Activated CD4-positive, alpha-beta T cell treated with anti-CD3 and anti-CD28 coated beads for 36 hours (primary cell): ENCODE measurements at regions not wholly inside any gene's neighbourhood (a gene's known extent, or its start where the extent isn't known, plus 50 kb on each side); places are given as distances from the start of the nearest gene placed in this dataset.
A peak's percentile ranks its signal among the peaks of the same experiment; 100 is the strongest.

Experiments
- ATAC-seq: fragments of 200-7000 bp; cut with Tn5 transposase; one replicate; pipeline ENCODE4 v1.10.0; 2021; ENCODE audit warnings: mild to moderate bottlenecking, moderate library complexity
- CTCF ChIA-PET: fragments of 350-600 bp; sonication (Branson Sonifier 250); formaldehyde crosslinking; loops from one replicate; lab custom pipeline; 2021; ENCODE audit warnings: antibody characterized with exemption; lab: Charles Lee
- POLR2A ChIA-PET: fragments of 350-600 bp; sonication (Branson Sonifier 250); formaldehyde crosslinking; loops from one replicate; lab custom pipeline; 2021; ENCODE audit warnings: antibody characterized with exemption, inconsistent platforms; lab: Charles Lee
- DNase-seq: peaks from one replicate; pipeline ENCODE4 v3.0.0-alpha.2; 2020
- H3K27ac Mint-ChIP-seq: one replicate; pipeline ENCODE4 v1.8.0; 2021; ENCODE audit warnings: mixed read lengths
- H3K27me3 Mint-ChIP-seq: one replicate; pipeline ENCODE4 v1.8.0; 2021; ENCODE audit warnings: mixed read lengths
- H3K36me3 Mint-ChIP-seq: one replicate; pipeline ENCODE4 v1.8.0; 2021; ENCODE audit warnings: low read depth, mixed read lengths
- H3K4me1 Mint-ChIP-seq: one replicate; pipeline ENCODE4 v1.8.0; 2021; ENCODE audit warnings: mixed read lengths
- H3K4me3 Mint-ChIP-seq: one replicate; pipeline ENCODE4 v1.8.0; 2021; ENCODE audit warnings: mild to moderate bottlenecking, moderate library complexity, mixed read lengths
- H3K9me3 Mint-ChIP-seq: one replicate; pipeline ENCODE4 v1.8.0; 2021; ENCODE audit warnings: low read depth, mixed read lengths
- intact Hi-C, 2 experiments: fragments of 100-400 bp; cut with DNase I in 1 of 2; cut with micrococcal nuclease in 1 of 2; formaldehyde crosslinking; loops; one replicate each; pipeline versions ENCODE4 v1.14.2 to v1.15.1; 2022 to 2024; cut with DNase I, micrococcal nuclease

GRCh38 chr10:83647526-83647925, 491.8 kb upstream of the GHITM start:
- Mint-ChIP-seq H3K27ac (no peak overlapping the region), H3K9me3 (no peaks in the 10 kb centered on the region), H3K4me3 (no peak overlapping the region), H3K27me3 (no peaks in the 10 kb centered on the region), H3K36me3 (no peaks in the 10 kb centered on the region), H3K4me1 (no peaks in the 10 kb centered on the region)
- POLR2A ChIA-PET, result no interaction called here
- intact Hi-C loops, result no loop called here
- DNase-seq (no peak), ATAC-seq (no peak)
- CTCF ChIA-PET, result no interaction called here

- Mint-ChIP-seq H3K4me3 (no peak overlapping the region), H3K27ac (no peak overlapping the region), H3K27me3 (no peaks in the 10 kb centered on the region), H3K4me1 (no peaks in the 10 kb centered on the region), H3K36me3 (no peaks in the 10 kb centered on the region), H3K9me3 (no peaks in the 10 kb centered on the region)
- intact Hi-C loops, result no loop called here
- ATAC-seq (no peak), DNase-seq (no peak)
- CTCF ChIA-PET, result no interaction called here
- POLR2A ChIA-PET, result no interaction called here
Measured at GRCh38 chr10:83648201-83648600, 491.1 kb upstream of the GHITM start.

DNA sequence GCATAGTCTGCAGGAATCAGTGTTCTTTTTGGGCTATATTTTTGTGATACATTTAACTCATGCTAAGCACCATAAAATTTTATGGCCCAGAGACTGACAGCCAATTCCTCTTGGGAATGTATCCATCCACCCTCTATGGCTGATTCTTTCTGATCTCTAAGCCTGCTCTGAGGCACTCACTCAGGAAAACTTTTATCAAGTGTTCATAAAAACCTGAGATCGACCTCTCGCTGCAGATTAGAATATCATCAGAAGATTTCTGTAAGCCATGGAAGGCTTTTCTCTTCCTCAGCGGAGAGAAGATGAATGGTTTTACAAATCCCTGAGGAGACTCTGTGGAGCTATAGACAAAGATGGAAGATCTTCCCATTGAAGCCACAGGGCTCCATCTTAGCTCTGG, 489.8 kb upstream of the GHITM start:
- POLR2A ChIA-PET, result no interaction called here
- DNase-seq (no peak), ATAC-seq (no peak)
- H3K4me1 Mint-ChIP-seq, result no peaks in the 10 kb centered on the region
- no peaks in the 10 kb centered on the region for H3K27me3 Mint-ChIP-seq
- H3K9me3 Mint-ChIP-seq, result no peaks in the 10 kb centered on the region
- CTCF ChIA-PET, result no interaction called here
- no peak overlapping the region for H3K4me3 Mint-ChIP-seq
- no peak overlapping the region for H3K27ac Mint-ChIP-seq
- H3K36me3 Mint-ChIP-seq, result no peaks in the 10 kb centered on the region
- intact Hi-C loops, result no loop called here

DNA sequence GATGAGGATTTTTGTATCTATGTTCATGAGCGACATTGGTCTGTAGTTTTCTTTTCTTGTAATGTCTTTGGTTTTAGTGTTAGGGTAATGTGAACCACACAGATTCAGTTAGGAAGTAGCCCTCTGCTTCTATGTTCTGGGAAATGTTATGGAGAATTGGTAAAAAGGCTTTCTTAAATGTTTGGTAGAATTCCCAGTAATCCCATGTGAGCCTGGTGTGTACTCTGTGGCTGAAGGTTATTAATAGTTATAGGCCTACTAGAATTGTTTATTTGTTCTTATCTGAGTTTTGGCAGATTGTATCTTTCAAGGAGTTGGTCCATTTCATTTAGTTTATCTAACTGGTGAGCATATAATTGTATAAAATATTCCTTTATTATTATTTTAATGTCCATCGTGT, 484.6 kb upstream of the GHITM start:
- ATAC-seq (no peak), DNase-seq (no peak)
- Mint-ChIP-seq H3K27ac (no peak overlapping the region), H3K36me3 (no peaks in the 10 kb centered on the region), H3K27me3 (no peaks in the 10 kb centered on the region), H3K4me1 (no peaks in the 10 kb centered on the region), H3K9me3 (no peaks in the 10 kb centered on the region), H3K4me3 (no peak overlapping the region)
- intact Hi-C loops, result no loop called here
- POLR2A ChIA-PET, result no interaction called here
- CTCF ChIA-PET, result no interaction called here

- intact Hi-C loops, result no loop called here
- H3K27me3 Mint-ChIP-seq, result no peaks in the 10 kb centered on the region
- H3K4me3 Mint-ChIP-seq, result no peak overlapping the region
- H3K36me3 Mint-ChIP-seq, result no peaks in the 10 kb centered on the region
- ATAC-seq (no peak), DNase-seq (no peak)
- H3K9me3 Mint-ChIP-seq, result no peaks in the 10 kb centered on the region
- CTCF ChIA-PET, result no interaction called here
- H3K4me1 Mint-ChIP-seq, result no peaks in the 10 kb centered on the region
- no peak overlapping the region for H3K27ac Mint-ChIP-seq
- POLR2A ChIA-PET, result no interaction called here
Measured at GRCh38 chr10:83656924-83657323, 482.4 kb upstream of the GHITM start.

DNA sequence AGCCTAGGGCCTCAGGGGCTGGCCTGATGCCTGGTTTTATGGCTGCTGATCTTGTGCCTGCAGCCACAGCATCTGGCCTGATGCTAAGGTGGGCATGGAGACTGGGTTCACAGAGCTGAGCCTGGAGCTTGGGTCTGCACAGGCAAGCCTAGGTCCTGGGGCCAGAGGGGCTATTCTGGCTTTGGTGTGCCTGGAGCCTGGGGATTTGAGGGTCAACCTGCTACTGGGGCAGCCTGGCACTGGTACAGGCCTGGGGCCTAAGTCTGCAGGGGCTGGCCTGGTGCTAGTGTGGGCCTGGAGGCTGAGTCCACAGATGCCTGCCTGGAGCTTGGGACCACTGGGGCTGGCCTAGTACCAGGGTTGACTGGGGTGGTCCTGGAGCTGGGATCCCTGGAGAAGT, 481.8 kb upstream of the GHITM start:
- H3K27me3 Mint-ChIP-seq, result no peaks in the 10 kb centered on the region
- ATAC-seq (no peak), DNase-seq (no peak)
- intact Hi-C loops, result no loop called here
- H3K27ac Mint-ChIP-seq, result no peak overlapping the region
- H3K4me1 Mint-ChIP-seq, result no peaks in the 10 kb centered on the region
- no peaks in the 10 kb centered on the region for H3K9me3 Mint-ChIP-seq
- H3K36me3 Mint-ChIP-seq, result no peaks in the 10 kb centered on the region
- ChIA-PET POLR2A (no interaction called here), CTCF (no interaction called here)
- H3K4me3 Mint-ChIP-seq, result no peak overlapping the region

- H3K36me3 Mint-ChIP-seq, result no peaks in the 10 kb centered on the region
- ChIA-PET POLR2A (no interaction called here), CTCF (no interaction called here)
- no peaks in the 10 kb centered on the region for H3K27me3 Mint-ChIP-seq
- ATAC-seq, result no peak
- DNase-seq, result no peak
- intact Hi-C loops, result no loop called here
- no peak overlapping the region for H3K4me3 Mint-ChIP-seq
- no peaks in the 10 kb centered on the region for H3K4me1 Mint-ChIP-seq
- no peak overlapping the region for H3K27ac Mint-ChIP-seq
- peaks cover 5% of the 10 kb centered on the region for H3K9me3 Mint-ChIP-seq
Measured at GRCh38 chr10:83663918-83664317, 475.4 kb upstream of the GHITM start.

- Mint-ChIP-seq H3K9me3 (peaks cover 5% of the 10 kb centered on the region), H3K27me3 (no peaks in the 10 kb centered on the region), H3K4me3 (no peak overlapping the region), H3K36me3 (no peaks in the 10 kb centered on the region), H3K27ac (no peak overlapping the region), H3K4me1 (no peaks in the 10 kb centered on the region)
- ChIA-PET CTCF (no interaction called here), POLR2A (no interaction called here)
- no peak for ATAC-seq
- no peak for DNase-seq
- intact Hi-C loops, result no loop called here
Measured at GRCh38 chr10:83666762-83667161, 472.5 kb upstream of the GHITM start.

DNA sequence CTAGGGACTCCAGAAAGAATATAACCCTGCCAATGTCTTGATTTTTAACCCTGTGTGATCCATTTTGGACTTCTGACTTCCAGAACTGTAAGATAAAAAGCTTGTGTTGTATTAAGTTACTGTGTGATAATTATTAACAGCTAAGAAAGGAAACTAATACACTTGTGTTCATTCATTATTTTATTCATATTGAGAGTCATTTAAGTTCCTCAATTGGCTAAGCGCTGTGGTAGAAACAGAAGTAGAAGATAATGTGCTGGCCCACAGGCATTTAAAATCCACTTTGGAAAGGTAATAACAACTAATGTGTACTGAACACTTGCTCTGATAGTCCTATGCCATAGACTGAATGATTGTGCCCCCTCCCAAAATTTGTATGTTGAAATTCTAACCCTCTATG, 471.7 kb upstream of the GHITM start:
- H3K4me1 Mint-ChIP-seq, result no peaks in the 10 kb centered on the region
- intact Hi-C loops, result no loop called here
- no peak overlapping the region for H3K4me3 Mint-ChIP-seq
- H3K27ac Mint-ChIP-seq, result no peak overlapping the region
- H3K9me3 Mint-ChIP-seq, result peaks cover 5% of the 10 kb centered on the region
- H3K27me3 Mint-ChIP-seq, result no peaks in the 10 kb centered on the region
- no peak for DNase-seq
- CTCF ChIA-PET, result no interaction called here
- no peak for ATAC-seq
- POLR2A ChIA-PET, result no interaction called here
- H3K36me3 Mint-ChIP-seq, result no peaks in the 10 kb centered on the region

GRCh38 chr10:83673316-83673715, 466.0 kb upstream of the GHITM start:
- no peak for DNase-seq
- no peaks in the 10 kb centered on the region for H3K36me3 Mint-ChIP-seq
- no peaks in the 10 kb centered on the region for H3K27me3 Mint-ChIP-seq
- ChIA-PET CTCF (interaction anchor here (1.5 kb wide), 1 partner anchor 198 kb away, joined by 3 read pairs; no protein-coding TSS in a partner anchor), POLR2A (no interaction called here)
- intact Hi-C loops, result no loop called here
- no peak overlapping the region for H3K4me3 Mint-ChIP-seq
- no peak for ATAC-seq
- H3K4me1 Mint-ChIP-seq, result peaks cover 5% of the 10 kb centered on the region
- H3K9me3 Mint-ChIP-seq, result no peaks in the 10 kb centered on the region
- no peak overlapping the region for H3K27ac Mint-ChIP-seq

DNA sequence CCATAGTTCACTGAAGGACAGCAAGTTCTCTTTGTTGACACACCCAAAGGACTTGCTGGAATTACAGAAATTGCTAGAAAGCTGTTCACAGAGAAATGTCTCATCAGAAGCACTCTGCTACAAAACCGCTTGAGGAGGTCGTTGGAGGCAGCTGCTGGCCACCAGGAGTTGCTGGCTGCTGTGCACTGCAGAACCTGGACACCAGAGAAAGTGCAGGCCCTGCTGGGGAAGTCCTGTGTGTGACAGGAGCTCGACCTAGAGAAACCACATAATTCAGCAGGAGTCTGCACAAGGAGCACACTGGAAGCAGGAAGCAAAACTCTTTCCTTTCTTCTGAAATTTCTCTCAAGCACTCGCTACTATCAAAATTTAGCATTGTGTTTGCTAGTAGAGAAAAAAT, 461.5 kb upstream of the GHITM start:
- intact Hi-C loops, result no loop called here
- H3K36me3 Mint-ChIP-seq, result no peaks in the 10 kb centered on the region
- peaks cover 32% of the 10 kb centered on the region for H3K4me1 Mint-ChIP-seq
- no peak overlapping the region for H3K4me3 Mint-ChIP-seq
- CTCF ChIA-PET, result no interaction called here
- POLR2A ChIA-PET, result no interaction called here
- ATAC-seq (no peak), DNase-seq (no peak)
- no peaks in the 10 kb centered on the region for H3K9me3 Mint-ChIP-seq
- no peaks in the 10 kb centered on the region for H3K27me3 Mint-ChIP-seq
- H3K27ac Mint-ChIP-seq, result no peak overlapping the region

DNA sequence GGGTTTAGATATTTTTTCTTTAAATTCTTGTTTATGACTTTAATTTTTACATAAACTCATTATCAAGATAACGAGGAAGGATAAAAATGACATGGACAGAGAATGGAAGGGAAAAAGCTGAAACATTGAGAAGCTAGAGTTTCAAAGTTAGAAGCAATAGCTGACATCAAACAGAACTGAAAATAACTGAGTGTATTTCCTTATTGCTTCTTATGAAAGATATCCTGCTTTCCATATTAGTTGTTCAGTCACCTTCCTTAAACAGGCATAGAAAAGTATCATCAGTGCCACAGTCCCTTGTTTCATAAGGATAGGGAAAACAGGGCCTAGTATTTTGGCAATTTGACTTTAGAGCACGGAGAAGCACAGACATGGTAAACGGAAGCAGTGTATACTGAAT, 460.5 kb upstream of the GHITM start:
- DNase-seq (no peak), ATAC-seq (peak; percentile 42)
- Mint-ChIP-seq H3K4me1 (peaks cover 32% of the 10 kb centered on the region), H3K27ac (no peak overlapping the region), H3K9me3 (no peaks in the 10 kb centered on the region), H3K27me3 (no peaks in the 10 kb centered on the region), H3K4me3 (no peak overlapping the region), H3K36me3 (no peaks in the 10 kb centered on the region)
- intact Hi-C loops, result no loop called here
- POLR2A ChIA-PET, result no interaction called here
- CTCF ChIA-PET, result no interaction called here

DNA sequence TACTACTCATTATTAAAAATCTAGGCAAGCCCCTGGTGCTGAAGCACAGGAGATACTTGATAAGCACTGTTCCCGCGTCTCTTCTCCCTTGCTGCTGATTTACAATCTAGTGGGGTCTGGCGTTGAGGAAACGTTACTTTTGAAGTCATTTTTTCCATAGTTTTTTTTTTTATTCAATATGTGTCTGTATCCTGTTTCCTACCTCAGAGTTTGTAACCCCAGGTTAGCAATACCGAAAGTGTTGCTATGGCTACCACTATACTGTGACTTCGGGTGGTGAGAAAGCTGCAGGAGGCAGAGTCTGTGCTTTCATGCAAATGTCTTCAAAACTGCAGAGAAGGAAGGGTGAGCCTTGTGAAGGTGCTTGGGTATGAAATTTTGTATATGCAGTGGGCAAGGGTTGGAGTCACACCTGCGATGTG, 458.8 kb upstream of the GHITM start:
- Mint-ChIP-seq H3K4me1 (peaks cover 32% of the 10 kb centered on the region), H3K9me3 (no peaks in the 10 kb centered on the region), H3K36me3 (no peaks in the 10 kb centered on the region), H3K27ac (no peak overlapping the region), H3K27me3 (peaks cover 1% of the 10 kb centered on the region), H3K4me3 (peak overlapping the region; percentile 31)
- ATAC-seq, result peak; percentile 92
- DNase-seq, result peak; percentile 55
- CTCF ChIA-PET, result no interaction called here
- POLR2A ChIA-PET, result no interaction called here
- intact Hi-C loops, result no loop called here
